Activated CD4-positive, alpha-beta T cell treated with anti-CD3 and anti-CD28 coated beads, Interleukin-2, amount 50 U/mL, for 16 hours (primary cell): ENCODE measurements at regions not wholly inside any gene's neighbourhood (a gene's known extent, or its start where the extent isn't known, plus 50 kb on each side); places are given as distances from the start of the nearest gene placed in this dataset.

Source experiments
- DNase-seq: peaks from one replicate; pipeline ENCODE4 v3.0.0-alpha.2; 2020

DNA sequence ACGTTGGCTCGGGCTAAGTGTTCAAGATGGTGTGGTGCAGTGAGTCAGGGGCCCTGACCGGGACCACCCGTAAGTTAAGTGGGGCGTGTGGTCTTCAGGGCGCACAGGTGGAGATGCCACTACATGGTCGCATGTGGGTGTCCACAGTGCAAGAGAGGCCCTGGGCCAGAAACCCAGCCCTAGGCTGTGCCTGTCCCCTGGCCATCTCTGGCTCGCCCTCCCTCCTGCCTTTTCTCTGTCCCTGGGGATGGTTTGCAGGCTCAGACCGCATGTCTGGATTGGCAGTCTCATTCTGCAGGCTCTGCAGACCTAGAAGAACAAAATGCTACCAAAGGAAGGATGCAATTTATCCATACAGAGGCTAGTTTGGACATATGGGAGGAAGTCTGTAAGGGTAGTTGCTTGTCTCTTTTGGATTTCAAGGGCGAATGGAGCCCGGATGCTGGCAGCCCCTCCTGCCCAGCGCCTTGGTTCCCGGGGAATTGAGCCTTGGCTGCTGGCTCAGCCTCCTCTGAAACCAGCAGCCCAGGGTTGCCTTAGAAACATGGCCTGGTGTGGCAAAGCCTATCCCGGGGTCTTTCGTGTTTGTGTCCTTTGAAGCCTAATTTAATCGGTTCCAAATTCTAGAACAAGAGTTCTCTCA, 417.5 kb upstream of the HS6ST1 start:
- no peak for DNase-seq

DNA sequence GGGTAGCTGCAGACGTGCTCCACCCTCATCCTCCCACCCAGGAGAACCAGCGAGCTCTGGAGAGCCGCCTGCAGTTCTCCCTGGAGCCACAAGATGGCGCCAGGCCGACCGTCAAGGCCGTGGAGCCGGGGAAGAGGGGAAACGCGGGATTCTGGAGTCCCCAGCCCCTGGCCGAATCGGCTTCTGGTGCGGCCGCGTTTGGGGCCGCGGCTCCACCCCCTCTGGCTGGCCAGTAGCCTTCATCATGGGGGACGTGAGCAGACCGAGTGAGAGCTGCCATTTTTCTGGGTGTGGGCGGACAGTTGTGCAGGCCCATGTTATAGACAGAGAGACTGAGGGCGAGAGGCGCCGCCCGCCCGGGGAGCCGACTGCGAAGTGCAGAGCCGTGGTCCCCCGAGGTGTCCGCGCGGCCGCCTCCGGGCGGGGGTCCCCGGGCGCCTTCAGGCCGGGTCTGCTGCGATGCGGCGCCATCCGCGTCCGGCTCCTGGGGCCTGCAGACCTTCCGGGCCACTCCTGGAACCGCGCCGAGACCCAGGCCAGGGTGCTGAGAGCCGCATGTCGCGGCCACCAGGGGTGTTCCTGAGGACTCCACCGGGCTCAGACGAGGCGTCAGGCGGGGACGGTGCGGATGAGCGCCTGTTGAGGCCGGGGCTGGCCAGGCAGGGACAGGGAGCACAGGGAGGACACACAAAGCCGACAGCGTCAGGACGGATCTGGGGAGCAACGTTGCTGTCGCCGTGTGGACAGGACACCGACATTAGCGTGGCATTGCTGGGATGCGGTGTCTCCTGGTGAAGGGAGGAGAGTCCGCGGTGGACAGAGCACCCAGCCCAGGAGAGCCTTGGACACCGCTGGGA, 418.2 kb upstream of the HS6ST1 start:
- peak; percentile 68 for DNase-seq

DNA sequence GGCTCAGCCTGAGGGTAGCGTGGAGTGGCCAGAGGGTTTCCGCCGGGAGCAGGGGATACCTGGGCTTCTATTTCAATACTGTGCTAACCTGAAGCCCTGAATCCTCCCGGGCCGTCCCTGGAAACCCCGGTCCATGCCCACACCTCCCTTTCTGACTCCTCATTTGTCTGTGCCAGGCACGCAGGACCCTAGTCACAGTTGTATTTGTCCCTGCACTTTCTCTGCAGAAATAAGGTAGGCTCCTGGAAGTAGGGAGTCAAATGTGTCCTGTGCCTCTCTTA, 418.8 kb upstream of the HS6ST1 start:
- DNase-seq = no peak

DNA sequence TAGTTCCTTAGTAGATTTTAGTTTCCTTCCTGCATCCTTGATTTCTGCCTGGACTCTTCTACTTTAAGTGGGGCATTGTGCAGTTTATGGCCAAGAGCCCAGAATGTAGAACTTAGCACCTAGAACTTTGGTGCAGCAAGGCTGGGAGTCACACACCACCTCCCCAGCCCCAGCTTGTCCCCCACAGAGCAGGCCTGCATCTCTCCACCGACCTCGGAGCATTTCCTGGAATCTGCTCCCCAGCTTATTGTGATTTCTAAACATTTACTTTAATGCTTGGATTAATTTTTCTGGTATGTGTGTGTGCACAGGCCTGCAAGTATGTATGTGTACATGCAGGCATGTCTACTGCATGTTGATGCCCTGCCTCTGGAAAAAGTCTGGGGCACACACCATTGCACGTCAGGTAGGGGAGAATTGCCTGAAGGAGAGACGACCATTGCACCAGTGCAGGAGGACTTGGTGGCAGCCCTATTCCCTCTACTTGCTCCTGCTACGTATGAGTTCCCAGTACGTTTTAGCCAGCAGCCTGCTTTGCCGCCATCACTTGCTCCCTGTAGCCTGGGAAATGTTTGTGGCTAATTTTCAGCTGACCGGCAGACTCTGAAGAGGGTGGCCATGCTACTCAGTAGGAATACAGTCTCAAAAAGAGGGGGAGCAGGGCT, 419.9 kb upstream of the HS6ST1 start:
- DNase-seq = no peak

DNA sequence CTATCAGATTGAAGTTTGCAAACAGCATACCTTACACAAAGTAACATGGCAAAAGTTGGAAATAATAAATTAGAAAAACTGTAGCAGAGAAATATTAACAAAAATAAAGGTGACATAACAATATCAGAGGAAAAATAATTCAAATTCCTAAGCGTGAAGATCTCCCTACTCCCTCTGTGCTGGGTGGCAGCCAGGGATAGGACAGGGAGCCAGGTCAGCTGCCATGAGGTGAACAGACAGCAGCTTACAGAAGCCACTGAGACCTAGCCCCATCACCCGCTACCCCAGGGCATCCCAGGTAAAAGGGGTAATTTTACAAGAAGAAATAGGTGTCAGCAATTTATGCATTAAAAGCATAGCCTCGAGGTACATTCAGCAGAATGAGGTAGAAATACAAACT, 423.8 kb upstream of the HS6ST1 start:
- DNase-seq = no peak

DNA sequence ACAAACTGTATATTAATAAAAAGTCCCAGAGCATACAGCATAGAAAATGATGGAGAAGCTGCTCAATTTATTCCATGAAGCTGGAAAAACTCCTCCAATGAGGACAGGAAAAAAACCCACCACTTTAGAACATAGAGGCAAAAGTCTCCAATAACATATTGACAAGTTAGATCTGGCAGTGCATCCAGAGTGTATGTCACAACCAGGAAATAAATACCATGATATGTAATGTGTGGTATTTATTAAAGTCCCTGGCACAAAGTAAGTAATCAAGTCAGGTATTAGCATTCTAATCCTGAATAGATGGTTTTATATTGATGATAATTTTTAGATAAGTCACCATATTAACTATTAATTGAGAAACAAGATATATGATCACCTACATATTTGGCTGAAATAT, 427.3 kb upstream of the HS6ST1 start:
- no peak for DNase-seq

DNA sequence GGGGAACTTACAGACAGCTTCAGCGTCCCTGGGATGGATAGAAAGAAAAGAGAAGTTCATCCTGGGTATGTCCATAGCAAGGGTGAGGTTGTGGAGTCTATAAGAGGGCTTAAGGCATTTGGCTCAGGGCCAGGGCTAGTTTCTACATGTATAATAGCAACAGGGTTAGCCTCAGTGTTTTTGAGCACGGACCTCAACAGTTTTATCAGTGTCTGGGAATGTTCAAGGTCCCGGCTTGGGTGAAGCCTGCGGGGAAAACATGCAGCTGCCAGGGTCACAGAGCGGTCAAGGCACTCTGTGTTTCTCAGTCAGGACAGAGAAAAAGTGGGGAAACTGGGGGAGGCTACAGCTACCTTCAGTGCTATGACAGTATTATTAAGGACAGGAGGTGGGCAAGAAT, 427.7 kb upstream of the HS6ST1 start:
- DNase-seq = no peak

DNA sequence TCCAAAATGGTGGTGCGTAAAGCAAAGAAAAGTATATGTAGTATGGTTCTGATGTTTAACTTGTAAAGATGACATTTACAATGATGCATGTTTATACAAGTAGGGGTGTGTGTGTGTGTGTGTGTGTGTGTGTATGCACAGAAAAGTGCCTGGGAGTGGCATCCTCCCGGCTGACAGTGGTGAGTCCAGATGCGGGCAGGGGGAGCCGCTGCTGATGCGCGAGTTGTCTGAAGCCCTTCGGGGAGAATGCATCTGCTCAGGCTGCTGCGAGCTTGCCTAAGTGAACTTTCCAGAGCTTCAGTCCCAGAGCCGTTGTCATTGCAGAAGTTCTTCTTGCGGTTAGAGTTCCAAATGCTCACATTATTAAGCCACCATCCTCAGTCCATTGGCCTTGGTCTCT, 429.7 kb upstream of the HS6ST1 start:
- DNase-seq = no peak

DNA sequence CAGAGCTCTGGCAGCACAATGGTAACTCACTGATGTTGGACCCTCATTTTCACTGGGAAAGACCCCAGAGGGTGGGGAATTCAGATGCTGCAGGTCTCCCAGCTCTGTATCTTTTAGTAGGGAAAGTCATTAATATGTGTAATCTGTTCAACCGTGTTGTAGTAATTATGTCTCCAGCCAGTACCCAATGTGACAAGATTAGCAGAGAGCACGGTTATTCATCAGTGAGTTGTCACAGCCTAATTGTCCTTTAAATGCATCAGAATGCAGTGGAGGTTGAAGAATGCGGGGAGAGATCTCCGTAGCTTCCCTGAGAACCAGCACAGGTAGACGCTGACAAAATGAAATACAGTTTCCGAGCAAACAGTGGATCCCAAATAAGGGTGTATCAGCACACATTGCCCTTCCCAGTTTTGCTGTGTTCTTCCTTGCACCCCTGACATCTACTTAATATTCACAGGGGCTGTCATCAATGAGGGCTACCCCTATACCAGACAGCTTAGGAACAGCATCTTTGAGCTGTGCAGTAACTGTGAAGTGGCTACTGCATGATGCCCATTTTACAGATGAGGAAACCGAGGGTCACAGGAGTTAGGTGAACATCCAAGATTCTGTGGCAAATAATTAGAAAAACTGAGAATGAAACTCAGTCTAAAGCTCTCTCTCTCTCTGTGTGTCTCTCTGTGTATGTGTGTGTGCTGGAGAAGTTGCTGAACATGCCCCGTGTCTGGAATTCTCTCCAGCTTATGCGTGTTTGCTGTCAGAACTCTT, 430.4 kb upstream of the HS6ST1 start:
- DNase-seq = no peak

DNA sequence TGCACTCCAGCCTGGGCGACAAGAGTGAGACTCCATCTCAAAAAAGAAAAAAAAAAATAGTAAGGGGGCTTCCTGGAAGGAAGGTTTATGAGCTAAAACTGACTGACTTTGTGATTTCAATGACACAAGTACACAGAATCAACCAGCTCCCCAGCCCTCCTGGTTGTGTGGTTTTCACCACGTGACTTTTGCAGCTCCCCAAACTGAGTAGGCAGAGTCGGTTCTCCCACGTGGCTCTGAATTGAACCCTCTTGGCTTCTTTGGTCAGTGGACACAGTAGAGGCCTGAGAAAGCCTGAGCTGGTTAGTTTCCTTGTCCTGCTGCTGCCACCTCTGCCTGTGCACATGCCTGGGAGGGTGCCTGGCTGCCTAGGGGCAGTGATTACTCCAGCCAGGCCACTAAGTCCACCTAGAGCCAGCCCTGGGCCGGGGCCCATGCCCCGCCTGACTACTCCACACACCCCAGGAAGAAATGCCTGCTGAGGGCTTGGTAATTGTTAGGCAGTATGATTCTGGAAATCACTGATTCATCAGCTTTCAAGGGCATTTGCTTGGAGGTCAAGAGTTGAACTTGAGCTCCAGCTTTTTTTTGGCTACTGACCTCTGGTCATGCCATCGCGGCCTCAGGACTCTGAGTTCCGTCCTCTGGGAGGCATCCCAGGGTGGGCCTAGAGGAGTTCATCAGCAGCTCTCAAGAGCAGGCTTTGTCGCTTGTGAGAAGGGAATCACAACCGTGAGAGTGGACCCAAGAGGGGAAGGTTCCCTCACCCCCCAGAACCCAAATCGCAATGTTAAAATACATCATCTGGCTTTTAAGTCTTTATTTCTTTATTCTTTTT, 431.9 kb upstream of the HS6ST1 start:
- DNase-seq = no peak

DNA sequence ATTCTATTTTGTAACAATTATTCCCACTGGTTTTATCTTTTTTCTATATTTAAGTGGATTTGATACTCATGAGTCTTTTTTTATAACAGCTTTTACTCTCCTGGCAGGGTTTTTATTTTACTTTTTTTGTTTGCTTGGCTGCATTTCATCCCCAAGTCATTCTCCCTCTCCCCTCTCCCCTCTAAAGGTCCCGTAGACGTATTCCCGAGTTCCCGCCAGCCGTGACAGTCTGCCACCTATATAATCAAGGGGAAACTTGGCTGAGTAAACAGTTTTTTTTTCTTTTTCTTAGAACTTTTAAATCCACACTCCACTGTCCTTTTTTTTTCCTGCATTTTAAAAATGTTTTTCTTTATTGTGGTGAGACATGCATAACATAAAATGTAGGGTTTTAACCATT, 433.1 kb upstream of the HS6ST1 start:
- DNase-seq = no peak

DNA sequence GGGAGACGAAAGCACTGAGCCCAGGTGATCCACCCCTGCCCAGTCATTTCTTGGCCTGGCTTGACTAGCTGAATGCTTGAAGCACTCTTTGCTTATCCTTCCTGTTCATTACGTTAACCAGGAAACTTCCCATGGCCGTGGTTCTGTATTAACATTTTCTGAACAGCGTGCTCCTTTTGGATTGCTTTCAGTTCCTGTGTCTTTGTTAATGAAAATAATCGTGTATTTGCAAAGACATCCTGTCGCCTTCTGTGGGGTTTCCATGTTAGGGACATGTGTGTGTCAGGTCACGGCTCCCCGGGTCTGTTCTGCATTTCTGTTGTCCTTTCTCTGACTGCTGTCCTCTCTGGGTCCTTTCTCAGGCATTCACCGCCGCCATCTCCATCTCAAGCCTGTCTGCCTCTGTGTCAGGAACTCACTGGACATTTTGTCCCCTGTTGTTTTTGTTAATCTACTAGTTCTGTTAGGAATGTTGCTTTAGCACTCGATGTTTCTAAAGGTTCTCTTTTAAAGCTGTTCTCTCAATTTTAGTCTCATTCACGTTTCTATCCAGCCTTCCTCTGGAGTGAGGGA, 434.1 kb upstream of the HS6ST1 start:
- DNase-seq = no peak

DNA sequence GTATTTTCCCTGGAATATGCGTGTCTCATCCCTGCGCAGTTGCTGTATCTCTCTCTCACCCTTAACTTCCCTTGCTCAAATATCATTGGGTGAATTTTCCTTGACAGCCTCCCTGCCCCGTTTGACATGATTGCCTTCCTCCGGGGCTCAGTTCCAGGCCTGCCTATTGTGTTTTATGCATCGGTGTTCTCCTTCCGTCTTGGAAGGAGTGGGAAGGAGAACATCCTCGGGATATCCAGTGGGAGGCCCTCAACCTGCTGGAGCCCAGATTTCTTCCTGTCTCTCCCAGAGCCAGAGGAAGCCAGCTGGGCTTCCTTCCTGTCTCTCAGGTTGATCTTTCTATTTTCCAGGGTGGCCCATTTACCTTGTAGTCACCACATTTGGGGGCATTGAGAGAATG, 434.7 kb upstream of the HS6ST1 start:
- DNase-seq = no peak

DNA sequence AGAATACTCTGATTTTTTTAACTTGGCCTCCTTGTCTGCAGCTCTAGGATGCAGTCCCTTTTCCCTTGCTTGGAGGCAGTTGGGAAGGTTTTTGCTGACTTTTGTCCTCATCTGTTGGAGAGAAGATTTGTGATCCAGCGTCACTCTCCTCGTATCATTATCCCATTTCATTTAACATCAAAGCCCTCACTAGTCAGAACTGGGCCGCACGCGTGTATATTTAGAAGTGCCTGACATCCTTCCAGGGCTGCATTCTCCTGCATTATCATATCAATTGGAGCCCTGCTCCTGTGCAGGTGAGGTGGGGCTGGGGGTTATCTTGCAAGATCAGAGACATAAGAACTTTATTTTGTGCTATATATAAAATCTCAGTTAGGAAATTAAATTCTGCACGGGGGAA, 435.1 kb upstream of the HS6ST1 start:
- no peak for DNase-seq

DNA sequence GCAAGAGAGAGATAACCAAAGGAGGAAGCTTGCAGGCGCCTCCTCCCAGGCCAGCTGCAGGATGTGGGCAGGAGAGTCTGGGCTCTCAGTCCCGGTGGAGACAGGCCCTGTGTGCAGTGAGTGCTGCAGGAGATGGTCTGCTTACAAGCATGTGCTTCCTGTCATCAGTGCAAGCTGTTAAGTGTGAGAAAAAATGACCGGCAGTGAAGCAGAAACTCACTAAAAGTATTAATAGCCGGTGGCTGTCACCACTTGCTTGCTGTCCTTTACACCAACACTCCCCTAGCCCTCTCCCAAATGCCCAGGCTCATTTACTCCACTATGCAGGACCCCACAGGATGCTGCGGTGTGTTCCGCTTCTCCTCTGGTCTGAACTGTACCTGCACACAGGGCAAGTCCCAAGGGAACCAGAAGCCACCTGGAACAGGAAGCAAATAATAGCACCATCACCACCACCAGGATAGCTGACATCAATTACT, 435.6 kb upstream of the HS6ST1 start:
- DNase-seq = peak; percentile 9

DNA sequence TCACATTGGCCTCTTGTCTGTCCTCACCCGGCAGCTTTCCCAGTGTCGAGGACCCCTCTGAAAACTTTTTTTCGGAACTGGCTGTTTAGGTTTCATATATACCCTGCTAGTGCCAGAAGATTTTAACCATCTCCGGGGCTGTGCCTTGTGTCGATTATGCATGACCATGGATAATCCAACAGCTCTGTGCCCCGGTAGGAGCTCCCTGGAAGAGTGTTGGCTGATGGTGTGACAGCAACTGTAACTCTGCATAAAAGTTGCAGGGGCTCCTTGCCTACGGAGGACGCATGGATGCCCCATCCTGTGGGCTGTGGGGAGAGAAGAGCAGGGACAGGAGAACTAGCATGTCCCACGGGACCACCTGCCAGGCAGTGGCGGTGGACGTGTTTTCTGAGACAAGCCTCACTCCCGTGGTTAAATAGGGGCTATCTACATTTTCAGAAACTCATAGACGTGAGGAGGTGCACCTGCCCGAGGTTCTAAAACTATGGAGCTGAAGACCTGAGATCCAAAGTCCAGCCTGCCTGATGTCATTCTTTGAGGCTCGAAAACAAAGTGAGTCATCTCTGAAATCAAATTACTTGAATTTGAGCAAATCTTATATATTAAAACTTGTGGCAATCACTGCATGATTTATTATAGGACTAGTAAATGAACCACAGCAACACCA, 437.2 kb upstream of the HS6ST1 start:
- DNase-seq = no peak

DNA sequence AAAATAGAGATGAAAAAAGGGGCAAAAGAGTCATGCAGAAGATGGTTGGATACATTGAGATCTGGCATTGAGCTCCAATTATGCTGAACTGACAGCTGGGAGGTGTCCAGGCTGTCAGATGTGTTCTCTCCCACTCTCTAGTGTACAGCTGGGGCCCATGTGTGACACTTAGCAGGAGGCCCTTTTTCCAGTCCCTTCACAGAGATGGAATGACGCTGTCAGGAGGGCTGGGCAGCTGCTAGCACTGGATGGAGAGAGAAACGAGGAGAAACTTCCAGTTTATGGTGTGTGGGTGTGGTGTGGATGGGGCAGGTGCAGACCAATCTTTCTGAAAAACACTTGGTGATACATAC, 437.7 kb upstream of the HS6ST1 start:
- DNase-seq = no peak

DNA sequence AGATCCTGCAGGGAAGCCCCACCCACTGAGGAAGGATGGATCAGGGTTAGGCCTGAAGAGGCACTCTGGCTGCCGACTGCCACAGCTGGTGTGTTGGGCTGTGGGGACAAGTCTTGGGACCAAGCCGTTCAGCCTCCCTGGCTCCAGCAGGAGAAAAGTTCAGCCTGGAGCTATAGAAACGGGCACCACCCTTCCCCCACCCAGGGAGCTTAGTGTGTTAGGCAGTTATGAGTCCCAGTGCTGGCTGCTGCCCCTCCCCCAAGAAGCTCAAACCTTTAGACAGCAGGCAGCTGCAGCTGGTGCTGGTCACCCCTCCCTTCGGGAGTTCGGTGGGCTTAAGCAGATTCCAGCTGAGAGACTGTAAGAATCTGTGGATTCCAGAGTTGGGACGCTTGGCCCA, 447.1 kb upstream of the HS6ST1 start:
- DNase-seq = no peak

DNA sequence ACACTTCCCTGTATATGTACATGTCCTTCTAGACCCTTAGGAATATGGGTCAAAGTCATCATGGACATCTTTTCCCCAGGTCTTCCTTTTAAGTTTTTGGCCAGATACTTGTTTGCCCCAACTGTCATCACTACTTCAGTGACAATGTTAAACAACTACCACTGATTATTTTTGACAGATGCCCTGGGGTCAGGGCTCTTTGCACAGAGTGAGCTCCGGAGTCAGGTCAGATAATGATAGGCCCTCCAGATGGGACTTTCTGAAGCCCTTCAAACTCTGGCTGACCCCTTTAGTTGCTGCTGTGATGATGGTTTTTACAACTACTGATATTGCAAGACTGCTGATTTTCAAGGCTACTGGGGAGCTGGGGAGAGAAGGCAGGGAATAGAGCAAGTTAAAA, 449.4 kb upstream of the HS6ST1 start:
- DNase-seq = no peak

DNA sequence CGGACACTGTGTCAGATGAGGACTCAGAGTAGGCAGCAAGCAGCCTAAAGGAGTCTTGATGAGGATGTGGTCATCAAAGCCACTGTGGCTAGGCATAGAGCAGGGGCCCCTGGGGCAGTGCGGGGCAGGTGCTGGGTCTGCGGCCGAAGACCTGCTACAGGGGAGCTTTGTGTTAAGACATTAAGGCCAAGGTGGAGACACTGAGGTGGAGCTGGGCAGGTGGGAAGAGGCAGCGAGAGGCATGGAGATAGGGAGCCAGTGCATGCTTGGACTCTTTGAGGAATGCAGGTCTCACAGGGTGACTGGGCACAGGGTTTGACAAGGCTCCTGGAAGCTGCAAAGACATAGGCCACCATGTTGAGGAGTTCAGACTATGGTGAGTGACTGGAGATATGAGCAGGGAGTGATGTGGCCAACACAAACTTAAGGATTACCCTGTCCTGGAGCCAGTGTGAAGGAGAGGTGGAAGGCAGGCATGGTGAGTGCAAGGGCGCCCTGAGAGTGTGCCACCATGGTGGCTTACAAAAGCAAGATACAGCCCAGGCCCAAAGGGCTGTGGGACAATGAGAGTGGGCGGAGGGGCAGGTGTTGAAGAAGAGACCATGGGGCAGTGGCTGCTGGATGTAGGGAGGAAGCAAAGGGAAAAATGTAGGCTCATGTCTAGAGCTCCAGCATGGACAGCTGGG, 450.9 kb upstream of the HS6ST1 start:
- DNase-seq = no peak
